GM12872 (cell line): ENCODE measurements at regions not wholly inside any gene's neighbourhood (a gene's known extent, or its start where the extent isn't known, plus 50 kb on each side); places are given as distances from the start of the nearest gene placed in this dataset.

Experiments
- CTCF ChIP-seq: IDR thresholded peaks from 3 replicates; pipeline ENCODE4 v1.5.1; 2011; ENCODE audit warnings: low read depth, mild to moderate bottlenecking, low read length, moderate library complexity; ENCODE audit not compliant: insufficient read depth

GRCh38 chr4:187366530-187366929, 629.0 kb upstream of the ZFP42 start:
- no peak for TF ChIP-seq CTCF

DNA sequence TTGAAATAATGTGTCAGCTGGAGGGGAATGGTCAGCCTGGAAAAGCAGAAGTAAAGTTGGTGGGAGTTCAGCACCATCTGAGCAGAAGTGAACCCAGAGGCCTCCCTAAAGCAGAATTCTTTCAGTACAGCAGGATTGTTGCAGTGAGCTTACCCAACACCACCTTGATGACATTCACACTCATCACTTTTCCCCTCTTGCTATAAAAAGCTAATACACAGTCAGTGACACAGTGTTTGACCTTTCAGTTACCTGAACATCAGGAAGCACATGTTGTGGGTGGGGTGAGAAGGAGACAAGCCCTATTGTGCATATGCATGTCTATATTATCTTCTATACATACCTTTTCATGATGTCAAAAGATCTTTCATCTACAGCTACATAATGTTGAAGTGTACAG, 624.7 kb upstream of the ZFP42 start:
- TF ChIP-seq CTCF: no peak

- TF ChIP-seq CTCF: no peak
Observed at GRCh38 chr4:187378441-187378840, 617.1 kb upstream of the ZFP42 start.

DNA sequence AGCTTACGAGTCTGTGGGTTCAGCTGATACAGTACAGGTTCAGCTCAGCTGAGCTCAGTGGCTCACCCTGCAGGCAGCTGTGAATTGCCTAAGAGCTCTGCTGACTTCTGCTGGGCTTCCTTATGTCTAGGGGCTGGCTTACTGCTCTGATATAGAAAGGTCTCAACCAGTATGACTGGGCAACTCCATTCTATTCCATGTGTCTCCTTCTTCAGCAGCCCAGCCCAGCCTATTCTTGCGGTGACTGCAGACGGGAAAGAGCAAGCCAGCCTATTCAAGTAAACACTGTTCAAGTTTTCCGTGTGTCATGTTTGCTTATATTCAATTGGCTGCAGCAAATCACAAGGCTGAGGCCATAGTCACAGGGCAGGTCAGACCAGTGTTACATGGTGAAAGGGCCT, 615.4 kb upstream of the ZFP42 start:
- TF ChIP-seq CTCF: no peak

GRCh38 chr4:187383181-187383580, 612.4 kb upstream of the ZFP42 start:
- no peak for TF ChIP-seq CTCF

DNA sequence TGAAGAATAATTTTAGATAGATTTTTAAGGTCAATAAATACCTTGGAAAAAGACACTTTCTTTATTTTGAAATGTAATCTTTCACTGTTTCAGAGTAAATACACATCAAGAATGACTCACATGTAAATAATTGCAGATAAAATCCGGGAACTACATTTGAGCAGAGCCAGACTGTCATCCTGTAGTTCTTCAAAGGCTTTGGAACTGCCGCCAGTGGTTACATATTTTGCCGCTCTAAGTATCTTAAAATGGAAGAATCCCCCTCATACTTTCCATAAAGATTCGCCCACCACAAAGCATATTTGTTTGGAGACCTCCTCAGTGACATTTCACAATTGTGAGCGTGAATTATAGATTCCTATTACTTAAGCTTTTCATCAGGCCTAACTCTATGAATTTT, 607.8 kb upstream of the ZFP42 start:
- TF ChIP-seq CTCF: no peak

DNA sequence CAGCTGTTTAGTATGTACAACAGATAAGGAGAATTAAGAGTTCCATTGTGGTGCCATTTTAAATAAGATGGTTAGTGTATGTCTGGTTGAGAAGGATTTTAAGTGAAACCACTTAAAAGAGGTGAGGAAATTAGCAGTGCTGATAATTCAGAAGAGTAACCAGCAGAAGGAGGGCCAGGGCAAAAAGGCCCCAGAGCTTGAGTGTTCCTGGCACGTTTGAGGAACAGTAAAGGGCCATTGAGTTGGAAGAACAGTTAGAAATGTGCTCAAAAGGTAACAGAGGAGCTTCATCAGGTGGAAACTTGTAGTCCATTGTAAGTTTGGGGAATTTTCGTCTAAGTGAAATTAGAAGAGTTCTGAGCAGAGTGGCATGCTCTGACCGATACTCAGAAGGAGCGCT, 606.2 kb upstream of the ZFP42 start:
- TF ChIP-seq CTCF: no peak

GRCh38 chr4:187390646-187391045, 604.9 kb upstream of the ZFP42 start:
- TF ChIP-seq CTCF: no peak
